Liver (tissue), 8 donors: ENCODE measurements at regions not wholly inside any gene's neighbourhood (a gene's known extent, or its start where the extent isn't known, plus 50 kb on each side); places are given as distances from the start of the nearest gene placed in this dataset.

Experiments
- DNase-seq: peaks from one replicate; pipeline ENCODE4 v3.0.0-alpha.2; 2017; ENCODE audit warnings: low spot score
- H3K27ac ChIP-seq, 2 donors: one replicate each; pipeline ENCODE4 v1.7.0; 2013; ENCODE audit warnings: inconsistent platforms in 2 of 2, low read length in 2 of 2, control low read depth in 1 of 2, low read depth in 1 of 2, mild to moderate bottlenecking in 1 of 2
- H3K27me3 ChIP-seq, 4 donors: one replicate each; pipeline versions ENCODE4 v1.6.1 to v1.7.0; 2013; ENCODE audit warnings: low read length in 3 of 4, inconsistent platforms in 1 of 4, mild to moderate bottlenecking in 1 of 4, moderate library complexity in 1 of 4; ENCODE audit not compliant: control insufficient read depth in 4 of 4, insufficient read depth in 4 of 4
- H3K36me3 ChIP-seq, 4 donors: one replicate each; pipeline versions ENCODE4 v1.6.1 to v1.7.0; 2013; ENCODE audit warnings: low read length in 3 of 4, mild to moderate bottlenecking in 3 of 4, low read depth in 1 of 4, moderate library complexity in 1 of 4; ENCODE audit not compliant: control insufficient read depth in 4 of 4, insufficient read depth in 3 of 4
- H3K4me1 ChIP-seq, 4 donors: one replicate each; pipeline versions ENCODE4 v1.6.1 to v1.7.0; 2013; ENCODE audit warnings: low read length in 3 of 4, mild to moderate bottlenecking in 3 of 4, moderate library complexity in 1 of 4; ENCODE audit not compliant: control insufficient read depth in 4 of 4, insufficient read depth in 4 of 4
- H3K4me3 ChIP-seq, 3 donors: one replicate each; pipeline versions ENCODE4 v1.6.1 to v1.7.0; 2013; ENCODE audit warnings: low read length in 3 of 3, control low read depth in 1 of 3, low read depth in 1 of 3, mild to moderate bottlenecking in 1 of 3
- H3K9ac ChIP-seq, 2 donors: one replicate each; pipeline ENCODE4 v1.7.0; 2013; ENCODE audit warnings: low read length in 2 of 2, mild to moderate bottlenecking in 2 of 2, moderate library complexity in 2 of 2, control low read depth in 1 of 2, low read depth in 1 of 2
- H3K9me3 ChIP-seq, 4 donors: one replicate each; pipeline versions ENCODE4 v1.6.1 to v1.7.0; 2013; ENCODE audit warnings: low read length in 3 of 4; ENCODE audit not compliant: control insufficient read depth in 4 of 4
- EGR1 ChIP-seq, 2 donors: IDR thresholded peaks; 2 replicates each; pipeline ENCODE4 v1.6.1; 2016 to 2018; ENCODE audit warnings: antibody characterized with exemption in 2 of 2, low read depth in 2 of 2
- FOXA1 ChIP-seq: IDR thresholded peaks from 2 replicates; pipeline ENCODE4 v1.6.1; 2016; ENCODE audit warnings: antibody characterized with exemption
- FOXA2 ChIP-seq: IDR thresholded peaks from 2 replicates; pipeline ENCODE4 v1.6.1; 2016; ENCODE audit warnings: antibody characterized with exemption
- GABPA ChIP-seq, 2 donors: IDR thresholded peaks in 1 of 2; conservative IDR thresholded peaks in 1 of 2; 2 replicates each; pipeline ENCODE4 v1.6.1; 2016; ENCODE audit warnings: antibody characterized with exemption in 2 of 2, mild to moderate bottlenecking in 1 of 2, moderate library complexity in 1 of 2
- HNF4A ChIP-seq, 2 donors: conservative IDR thresholded peaks; 2 replicates each; pipeline ENCODE4 v1.6.1; 2016; ENCODE audit warnings: antibody characterized with exemption in 2 of 2, mild to moderate bottlenecking in 2 of 2
- HNF4G ChIP-seq: IDR thresholded peaks from 2 replicates; pipeline ENCODE4 v1.6.1; 2016; ENCODE audit warnings: antibody characterized with exemption
- NR2F2 ChIP-seq: IDR thresholded peaks from 2 replicates; pipeline ENCODE4 v1.6.1; 2016; ENCODE audit warnings: antibody characterized with exemption
- RXRA ChIP-seq, 2 donors: IDR thresholded peaks; 2 replicates each; pipeline ENCODE4 v1.6.1; 2017 to 2018; ENCODE audit warnings: antibody characterized with exemption in 2 of 2, mild to moderate bottlenecking in 1 of 2
- SP1 ChIP-seq: IDR thresholded peaks from 2 replicates; pipeline ENCODE4 v1.6.1; 2018; ENCODE audit warnings: antibody characterized with exemption, mild to moderate bottlenecking
- TAF1 ChIP-seq: conservative IDR thresholded peaks from 2 replicates; pipeline ENCODE4 v1.6.1; 2016; ENCODE audit warnings: antibody characterized with exemption, mild to moderate bottlenecking
- WGBS: extraction: QIAGEN DNeasy Blood & Tissue Kit; methylation state at CpG from one replicate; pipeline ENCODE4 v1.1.7; 2013; 5-methylcytosine and 5-hydroxymethylcytosine counted together
- TF ChIP-seq, protein P1 (sequence below): IDR thresholded peaks from 2 replicates; pipeline ENCODE4 v1.6.1; 2016; ENCODE audit warnings: antibody characterized with exemption, mild to moderate bottlenecking
- TF ChIP-seq, protein P2 (sequence below): fragments of 150-350 bp; IDR thresholded peaks from 2 replicates; pipeline ENCODE4 v1.5.1; 2017; ENCODE audit warnings: improper control_type of control experiment, low read depth, low read length; ENCODE audit not compliant: missing input control
- donor health status: healthy.
- donor health status: healthy.
- donor health status: healthy.
- donor health status: healthy.
- donor health status: healthy.

DNA sequence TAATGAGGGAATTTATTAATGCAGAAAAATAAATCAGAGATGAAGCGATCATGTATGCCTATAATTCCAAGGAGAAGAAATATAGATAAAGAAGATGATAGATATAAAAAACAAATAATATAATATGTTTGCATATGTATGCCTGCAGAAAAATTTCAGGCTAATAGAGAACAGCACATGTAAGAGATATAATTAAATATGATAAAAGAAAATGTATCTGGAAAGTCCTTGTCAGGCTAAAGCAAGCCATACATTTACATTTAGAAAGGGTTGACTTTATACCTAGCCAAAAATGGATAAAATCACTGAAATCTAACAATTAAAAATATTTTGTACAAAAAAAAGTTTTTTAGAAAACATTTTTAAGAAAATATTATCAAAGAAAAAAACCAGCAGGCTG lies 454.1 kb downstream of the C6orf118 start (continued):
- TF ChIP-seq RXRA (IDR thresholded peaks at IDR 0.05) (no peak), FOXA1 (no peak), SP1 (no peak)

DNA sequence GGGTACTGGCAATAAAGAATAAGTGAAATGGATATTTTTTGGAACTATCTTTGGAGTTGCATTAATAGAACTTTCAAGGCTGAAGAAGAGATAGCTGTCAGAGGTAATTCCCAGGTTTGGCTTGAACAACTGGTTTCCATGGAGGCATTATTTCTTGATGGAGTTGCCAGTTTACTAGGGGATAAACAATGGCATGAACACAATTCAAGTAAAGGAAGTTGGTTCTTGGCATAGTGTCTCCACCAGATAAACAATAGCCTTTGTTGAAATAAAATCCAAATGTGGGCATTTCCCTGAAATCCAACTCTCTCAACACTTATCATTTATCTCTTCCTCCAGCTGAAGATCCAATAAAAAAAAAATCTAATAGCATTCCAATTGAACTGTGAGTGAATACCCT lies 454.9 kb downstream of the C6orf118 start:
- H3K27ac ChIP-seq = no peak overlapping the region
- H3K4me1 ChIP-seq = no peaks in the 10 kb centered on the region
- H3K36me3 ChIP-seq = no peaks in the 10 kb centered on the region
- no peak overlapping the region for H3K9ac ChIP-seq
- TF ChIP-seq RXRA (IDR thresholded peaks at IDR 0.05) (no peak), SP1 (no peak)
- TF ChIP-seq, protein P1, sequence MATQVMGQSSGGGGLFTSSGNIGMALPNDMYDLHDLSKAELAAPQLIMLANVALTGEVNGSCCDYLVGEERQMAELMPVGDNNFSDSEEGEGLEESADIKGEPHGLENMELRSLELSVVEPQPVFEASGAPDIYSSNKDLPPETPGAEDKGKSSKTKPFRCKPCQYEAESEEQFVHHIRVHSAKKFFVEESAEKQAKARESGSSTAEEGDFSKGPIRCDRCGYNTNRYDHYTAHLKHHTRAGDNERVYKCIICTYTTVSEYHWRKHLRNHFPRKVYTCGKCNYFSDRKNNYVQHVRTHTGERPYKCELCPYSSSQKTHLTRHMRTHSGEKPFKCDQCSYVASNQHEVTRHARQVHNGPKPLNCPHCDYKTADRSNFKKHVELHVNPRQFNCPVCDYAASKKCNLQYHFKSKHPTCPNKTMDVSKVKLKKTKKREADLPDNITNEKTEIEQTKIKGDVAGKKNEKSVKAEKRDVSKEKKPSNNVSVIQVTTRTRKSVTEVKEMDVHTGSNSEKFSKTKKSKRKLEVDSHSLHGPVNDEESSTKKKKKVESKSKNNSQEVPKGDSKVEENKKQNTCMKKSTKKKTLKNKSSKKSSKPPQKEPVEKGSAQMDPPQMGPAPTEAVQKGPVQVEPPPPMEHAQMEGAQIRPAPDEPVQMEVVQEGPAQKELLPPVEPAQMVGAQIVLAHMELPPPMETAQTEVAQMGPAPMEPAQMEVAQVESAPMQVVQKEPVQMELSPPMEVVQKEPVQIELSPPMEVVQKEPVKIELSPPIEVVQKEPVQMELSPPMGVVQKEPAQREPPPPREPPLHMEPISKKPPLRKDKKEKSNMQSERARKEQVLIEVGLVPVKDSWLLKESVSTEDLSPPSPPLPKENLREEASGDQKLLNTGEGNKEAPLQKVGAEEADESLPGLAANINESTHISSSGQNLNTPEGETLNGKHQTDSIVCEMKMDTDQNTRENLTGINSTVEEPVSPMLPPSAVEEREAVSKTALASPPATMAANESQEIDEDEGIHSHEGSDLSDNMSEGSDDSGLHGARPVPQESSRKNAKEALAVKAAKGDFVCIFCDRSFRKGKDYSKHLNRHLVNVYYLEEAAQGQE = no peak
- TF ChIP-seq, protein P2, sequence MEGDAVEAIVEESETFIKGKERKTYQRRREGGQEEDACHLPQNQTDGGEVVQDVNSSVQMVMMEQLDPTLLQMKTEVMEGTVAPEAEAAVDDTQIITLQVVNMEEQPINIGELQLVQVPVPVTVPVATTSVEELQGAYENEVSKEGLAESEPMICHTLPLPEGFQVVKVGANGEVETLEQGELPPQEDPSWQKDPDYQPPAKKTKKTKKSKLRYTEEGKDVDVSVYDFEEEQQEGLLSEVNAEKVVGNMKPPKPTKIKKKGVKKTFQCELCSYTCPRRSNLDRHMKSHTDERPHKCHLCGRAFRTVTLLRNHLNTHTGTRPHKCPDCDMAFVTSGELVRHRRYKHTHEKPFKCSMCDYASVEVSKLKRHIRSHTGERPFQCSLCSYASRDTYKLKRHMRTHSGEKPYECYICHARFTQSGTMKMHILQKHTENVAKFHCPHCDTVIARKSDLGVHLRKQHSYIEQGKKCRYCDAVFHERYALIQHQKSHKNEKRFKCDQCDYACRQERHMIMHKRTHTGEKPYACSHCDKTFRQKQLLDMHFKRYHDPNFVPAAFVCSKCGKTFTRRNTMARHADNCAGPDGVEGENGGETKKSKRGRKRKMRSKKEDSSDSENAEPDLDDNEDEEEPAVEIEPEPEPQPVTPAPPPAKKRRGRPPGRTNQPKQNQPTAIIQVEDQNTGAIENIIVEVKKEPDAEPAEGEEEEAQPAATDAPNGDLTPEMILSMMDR = no peak
- H3K27me3 ChIP-seq = no peaks in the 10 kb centered on the region
- no peak for DNase-seq
- H3K4me3 ChIP-seq = no peak overlapping the region
- peaks cover 0 to 4% (median 0%) of the 10 kb centered on the region in 4 donors for H3K9me3 ChIP-seq

DNA sequence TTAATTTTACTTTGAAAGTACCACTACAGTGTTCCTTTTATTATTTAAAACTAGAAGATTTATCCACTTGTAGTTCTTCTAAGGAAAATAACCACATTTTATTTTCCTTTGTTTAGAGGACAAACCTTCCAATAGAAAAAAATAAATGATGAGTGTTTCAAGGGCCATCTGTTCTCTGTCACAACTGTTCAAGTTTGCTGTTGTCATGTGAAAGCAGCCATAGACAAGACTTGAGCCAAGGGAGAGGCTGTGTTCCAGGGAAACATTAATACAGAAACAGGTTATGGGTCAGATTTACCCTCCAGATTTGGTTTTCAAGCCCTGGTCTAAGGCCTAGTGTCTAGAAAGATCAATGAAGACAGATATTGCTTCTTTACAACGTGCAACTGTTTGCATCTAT lies 463.6 kb downstream of the C6orf118 start:
- TF ChIP-seq EGR1 (IDR thresholded peaks at IDR 0.05; ENCODE audit: low read depth in 2 of 2) = no peak
- TF ChIP-seq FOXA2 = no peak
- TF ChIP-seq TAF1 = no peak
- no peak for TF ChIP-seq NR2F2
- no peak for TF ChIP-seq FOXA1
- no peak for TF ChIP-seq HNF4G
- TF ChIP-seq, protein P1 = no peak
- TF ChIP-seq HNF4A (conservative IDR thresholded peaks at IDR 0.05) = no peak
- TF ChIP-seq GABPA (IDR thresholded peaks at IDR 0.05 in 1 of 2, conservative IDR thresholded peaks at IDR 0.05 in 1 of 2) = no peak
- TF ChIP-seq, protein P2 = no peak
- H3K4me1 ChIP-seq = no peaks in the 10 kb centered on the region
- no peak for DNase-seq
- 65% methylated on average over 1 of the region's 1 CpG for WGBS
- no peak overlapping the region for H3K9ac ChIP-seq
- H3K27me3 ChIP-seq = no peaks in the 10 kb centered on the region
- no peak overlapping the region for H3K27ac ChIP-seq
- H3K9me3 ChIP-seq = no peaks in the 10 kb centered on the region
- no peak overlapping the region for H3K4me3 ChIP-seq
- H3K36me3 ChIP-seq = no peaks in the 10 kb centered on the region
